H1 (cell line): ENCODE measurements at regions not wholly inside any gene's neighbourhood (a gene's known extent, or its start where the extent isn't known, plus 50 kb on each side); places are given as distances from the start of the nearest gene placed in this dataset.

Experiments used
- CTCF ChIA-PET: fragments of 300-600 bp; sonication (Branson Sonifier 250); formaldehyde crosslinking; loops from one replicate; lab custom pipeline; 2021; ENCODE audit not compliant: partially characterized antibody; lab: Charles Lee
- POLR2A ChIA-PET: fragments of 300-600 bp; sonication (Branson Sonifier 250); formaldehyde crosslinking; loops from one replicate; lab custom pipeline; 2021; ENCODE audit warnings: inconsistent platforms; ENCODE audit not compliant: partially characterized antibody; lab: Charles Lee
- DNase-seq, 2 experiments: peaks; one replicate each; pipeline versions ENCODE4 v3.0.0 to v3.0.0-alpha.2; 2010 to 2022; ENCODE audit warnings: low spot score in 2 of 2, low read depth in 1 of 2, mixed read lengths in 1 of 2
- FAIRE-seq: peaks from 2 replicates; lab custom pipeline; 2011; peaks lifted over from hg19 to GRCh38; lab: Jason Lieb, UNC
- H2AFZ ChIP-seq: 2 replicates; pipeline ENCODE4 v1.8.1; 2012; ENCODE audit warnings: low read length, inconsistent platforms
- H2AK5ac ChIP-seq: 2 replicates; pipeline ENCODE4 v1.6.1; 2013; ENCODE audit warnings: low read depth, low read length
- H2BK120ac ChIP-seq: replicated peaks from 2 replicates; pipeline ENCODE3; 2013; ENCODE audit warnings: low read depth, low read length, inconsistent platforms
- H2BK12ac ChIP-seq: 2 replicates; pipeline ENCODE4 v1.6.1; 2013; ENCODE audit warnings: low read depth, low read length
- H2BK15ac ChIP-seq: 2 replicates; pipeline ENCODE4 v1.6.1; 2013; ENCODE audit warnings: low read length
- H2BK20ac ChIP-seq: 2 replicates; pipeline ENCODE4 v1.6.1; 2013; ENCODE audit warnings: low read length
- H2BK5ac ChIP-seq: 2 replicates; pipeline ENCODE4 v1.6.1; 2013; ENCODE audit warnings: low read depth, low read length
- H3K14ac ChIP-seq: 2 replicates; pipeline ENCODE4 v1.6.1; 2013; ENCODE audit warnings: inconsistent platforms; ENCODE audit not compliant: insufficient read length
- H3K18ac ChIP-seq: 2 replicates; pipeline ENCODE4 v1.6.1; 2013; ENCODE audit warnings: low read length; ENCODE audit errors: extremely low read depth
- H3K23ac ChIP-seq: 2 replicates; pipeline ENCODE4 v1.6.1; 2013; ENCODE audit warnings: inconsistent platforms; ENCODE audit not compliant: insufficient read length
- H3K23me2 ChIP-seq: 2 replicates; pipeline ENCODE4 v1.6.1; 2013; ENCODE audit warnings: low read depth, low read length
- H3K27ac ChIP-seq: 2 replicates; pipeline ENCODE4 v1.6.1; 2011; ENCODE audit warnings: low read depth, low read length, inconsistent platforms
- H3K27me3 ChIP-seq, 4 experiments: replicated peaks in 1 of 4; 1 replicate in 1 of 4; 2 replicates in 3 of 4; pipeline versions ENCODE4 v1.6.1 to v1.8.1; 2011 to 2013; ENCODE audit warnings: low read length in 3 of 4, mild to moderate bottlenecking in 3 of 4, inconsistent platforms in 2 of 4, mixed read lengths in 2 of 4, moderate library complexity in 1 of 4; ENCODE audit not compliant: control insufficient read depth in 3 of 4, insufficient read depth in 3 of 4; ENCODE audit errors: extremely low read depth in 1 of 4
- H3K36me3 ChIP-seq, 4 experiments: 2 replicates each; pipeline versions ENCODE4 v1.6.1 to v1.8.1; 2011 to 2013; ENCODE audit warnings: mild to moderate bottlenecking in 4 of 4, low read length in 3 of 4, moderate library complexity in 2 of 4, control low read depth in 1 of 4, inconsistent platforms in 1 of 4; ENCODE audit not compliant: insufficient read depth in 4 of 4, control insufficient read depth in 2 of 4
- H3K4ac ChIP-seq: replicated peaks from 2 replicates; pipeline ENCODE3; 2013; ENCODE audit warnings: low read length, low read depth, mixed read lengths, inconsistent platforms; ENCODE audit not compliant: insufficient read length
- H3K4me1 ChIP-seq, 4 experiments: replicated peaks in 1 of 4; 1 replicate in 1 of 4; 2 replicates in 3 of 4; pipeline versions ENCODE4 v1.6.1 to v1.8.1; 2011 to 2013; ENCODE audit warnings: low read length in 3 of 4, inconsistent platforms in 2 of 4, mixed read lengths in 1 of 4; ENCODE audit not compliant: insufficient read depth in 4 of 4, control insufficient read depth in 3 of 4
- H3K4me2 ChIP-seq, 2 experiments: 2 replicates each; pipeline versions ENCODE4 v1.6.1 to v1.8.1; 2011 to 2013; ENCODE audit warnings: low read depth in 2 of 2, low read length in 2 of 2, control low read depth in 1 of 2, inconsistent platforms in 1 of 2, mild to moderate bottlenecking in 1 of 2; ENCODE audit not compliant: insufficient read depth in 1 of 2
- H3K4me3 ChIP-seq, 4 experiments: fragments of 200-600, 300-600 bp in 1 of 4; sonication (generic), shearing (Covaris generic), sonication (Bioruptor Twin) in 1 of 4; 2 replicates each; pipeline versions ENCODE4 v1.5.1 to v1.8.1; 2011 to 2016; ENCODE audit warnings: low read length in 4 of 4, low read depth in 3 of 4, control low read depth in 2 of 4, inconsistent platforms in 2 of 4, mild to moderate bottlenecking in 2 of 4, mixed read lengths in 1 of 4, moderate library complexity in 1 of 4; ENCODE audit not compliant: insufficient read depth in 2 of 4; ENCODE audit errors: extremely low read depth in 1 of 4
- H3K56ac ChIP-seq: replicated peaks from 2 replicates; pipeline ENCODE3; 2013; ENCODE audit warnings: low read depth, mild to moderate bottlenecking, mixed read lengths, low read length, inconsistent platforms; ENCODE audit not compliant: insufficient read length
- H3K79me1 ChIP-seq: 2 replicates; pipeline ENCODE4 v1.6.1; 2013; ENCODE audit warnings: low read depth, low read length, control low read depth
- H3K79me2 ChIP-seq, 2 experiments: 2 replicates each; pipeline versions ENCODE4 v1.6.1 to v1.8.1; 2012 to 2013; ENCODE audit warnings: low read length in 2 of 2, mild to moderate bottlenecking in 2 of 2, inconsistent platforms in 1 of 2; ENCODE audit not compliant: insufficient read depth in 2 of 2, control insufficient read depth in 1 of 2
- H3K9ac ChIP-seq, 4 experiments: replicated peaks in 1 of 4; 1 replicate in 1 of 4; 2 replicates in 3 of 4; pipeline versions ENCODE4 v1.6.1 to v1.8.1; 2011 to 2013; ENCODE audit warnings: low read depth in 3 of 4, low read length in 3 of 4, control low read depth in 2 of 4, mild to moderate bottlenecking in 2 of 4, moderate library complexity in 2 of 4, inconsistent platforms in 1 of 4; ENCODE audit errors: extremely low read depth in 1 of 4
- H3K9me3 ChIP-seq, 2 experiments: 2 replicates each; pipeline versions ENCODE4 v1.6.1 to v1.8.1; 2012 to 2013; ENCODE audit warnings: mild to moderate bottlenecking in 2 of 2, moderate library complexity in 2 of 2, control low read depth in 1 of 2, inconsistent platforms in 1 of 2, low read depth in 1 of 2, low read length in 1 of 2, mixed read lengths in 1 of 2; ENCODE audit not compliant: insufficient read depth in 2 of 2
- H4K20me1 ChIP-seq, 2 experiments: replicated peaks in 1 of 2; 2 replicates each; pipeline versions ENCODE3 to v1.8.1; 2011 to 2013; ENCODE audit warnings: inconsistent platforms in 2 of 2, low read length in 2 of 2, mild to moderate bottlenecking in 1 of 2; ENCODE audit not compliant: insufficient read depth in 2 of 2, control insufficient read depth in 1 of 2
- H4K5ac ChIP-seq: 2 replicates; pipeline ENCODE4 v1.6.1; 2013; ENCODE audit warnings: low read length, low read depth, mixed read lengths, inconsistent platforms; ENCODE audit not compliant: insufficient read length
- H4K8ac ChIP-seq: 2 replicates; pipeline ENCODE4 v1.8.0; 2013; ENCODE audit warnings: mild to moderate bottlenecking, moderate library complexity, low read length, inconsistent platforms; ENCODE audit not compliant: insufficient read depth; ENCODE audit errors: extremely low read depth
- H4K91ac ChIP-seq: replicated peaks from 2 replicates; pipeline ENCODE3; 2013; ENCODE audit warnings: low read length, mixed read lengths, inconsistent platforms; ENCODE audit not compliant: insufficient read length
- ASH2L ChIP-seq: fragments of 200-600, 300-600 bp; sonication (generic); IDR thresholded peaks from one replicate; pipeline ENCODE4 v1.7.1; 2017; ENCODE audit warnings: low read length
- CEBPB ChIP-seq: IDR thresholded peaks from 2 replicates; pipeline ENCODE4 v1.6.1; 2012; ENCODE audit warnings: low read depth, low read length
- CHD1 ChIP-seq: IDR thresholded peaks from 2 replicates; pipeline ENCODE4 v1.6.1; 2012; ENCODE audit warnings: low read depth, low read length, improper control_type of control experiment
- CHD2 ChIP-seq: IDR thresholded peaks from 2 replicates; pipeline ENCODE4 v1.6.1; 2012; ENCODE audit warnings: low read length, improper control_type of control experiment
- E2F6 ChIP-seq: IDR thresholded peaks from 2 replicates; pipeline ENCODE4 v1.6.1; 2012; ENCODE audit warnings: inconsistent platforms
- GTF2F1 ChIP-seq: IDR thresholded peaks from 2 replicates; pipeline ENCODE4 v1.6.1; 2012; ENCODE audit warnings: low read depth, low read length, improper control_type of control experiment, borderline replicate concordance
- KDM1A ChIP-seq: fragments of 200-600, 300-600 bp; sonication (generic); IDR thresholded peaks from 2 replicates; pipeline ENCODE4 v1.7.1; 2016; ENCODE audit warnings: mild to moderate bottlenecking, low read length, borderline replicate concordance
- PHF8 ChIP-seq: fragments of 200-600 bp; sonication (generic); conservative IDR thresholded peaks from 2 replicates; pipeline ENCODE4 v1.7.1; 2012; ENCODE audit warnings: low read depth, mild to moderate bottlenecking, inconsistent platforms, low read length, moderate library complexity
- POU5F1 ChIP-seq: IDR thresholded peaks from 2 replicates; pipeline ENCODE4 v1.6.1; 2011; ENCODE audit warnings: low read depth, mild to moderate bottlenecking, low read length, moderate library complexity
- RXRA ChIP-seq: IDR thresholded peaks from 2 replicates; pipeline ENCODE4 v1.6.1; 2011; ENCODE audit warnings: low read depth, mild to moderate bottlenecking, low read length, moderate library complexity; ENCODE audit not compliant: insufficient read depth
- SAP30 ChIP-seq: fragments of 300-600 bp; sonication (generic); IDR thresholded peaks from 2 replicates; pipeline ENCODE4 v1.7.1; 2012; ENCODE audit warnings: low read length, moderate library complexity, mild to moderate bottlenecking, inconsistent platforms; ENCODE audit not compliant: insufficient read depth, insufficient replicate concordance
- SUZ12 ChIP-seq: fragments of 200-600 bp; sonication (generic); IDR thresholded peaks from 2 replicates; pipeline ENCODE4 v1.6.1; 2012; ENCODE audit warnings: mild to moderate bottlenecking, inconsistent platforms, low read length, moderate library complexity, mixed read lengths
- TAF1 ChIP-seq: IDR thresholded peaks from 2 replicates; pipeline ENCODE4 v1.6.1; 2011; ENCODE audit warnings: mild to moderate bottlenecking, low read depth, low read length
- TBP ChIP-seq: IDR thresholded peaks from 2 replicates; pipeline ENCODE4 v1.6.1; 2011; ENCODE audit warnings: low read depth, low read length, improper control_type of control experiment
- WGBS, 2 experiments: shearing (Covaris generic) in 1 of 2; methylation state at CpG; one replicate each; pipeline versions ENCODE4 v1.1.6 to v1.1.7; 2013 to 2015; ENCODE audit warnings: low lambda C conversion rate in 2 of 2, mixed read lengths in 2 of 2, inconsistent platforms in 1 of 2, low coverage in 1 of 2, missing lambda C conversion rate in 1 of 2; ENCODE audit not compliant: insufficient replicate concordance in 2 of 2, insufficient coverage in 1 of 2, insufficient read length in 1 of 2; ENCODE audit errors: extremely low coverage in 1 of 2, missing lambda C conversion rate in 1 of 2; 5-methylcytosine and 5-hydroxymethylcytosine counted together

- FAIRE-seq (no peak), DNase-seq (no peak)
- H2BK15ac ChIP-seq: no peak overlapping the region
- H3K27ac ChIP-seq: no peak overlapping the region
- 87% methylated on average over 3 of the region's 3 CpGs; no CpG with 5 or more reads in 1 of the 2 experiments for WGBS, 2 experiments
- H3K4me3 ChIP-seq: no peak overlapping the region
- POLR2A ChIA-PET: no interaction called here
- H3K9ac ChIP-seq: no peak overlapping the region
- H3K9me3 ChIP-seq: no peaks in the 10 kb centered on the region
- H3K27me3 ChIP-seq: no peaks in the 10 kb centered on the region
- no peak overlapping the region for H4K8ac ChIP-seq
- no peak overlapping the region for H2BK20ac ChIP-seq
- H2BK5ac ChIP-seq: no peak overlapping the region
- no peak overlapping the region for H2BK120ac ChIP-seq
- CTCF ChIA-PET: no interaction called here
- H3K36me3 ChIP-seq: no peaks in the 10 kb centered on the region
- H3K79me2 ChIP-seq: no peaks in the 10 kb centered on the region
- no peak overlapping the region for H4K91ac ChIP-seq
- H3K4me1 ChIP-seq: no peaks in the 10 kb centered on the region
- H3K4me2 ChIP-seq: no peak overlapping the region
- no peaks in the 10 kb centered on the region for H3K79me1 ChIP-seq
- no peak overlapping the region for H3K23ac ChIP-seq
- H2AFZ ChIP-seq: no peak overlapping the region
- no peaks in the 10 kb centered on the region for H3K23me2 ChIP-seq
- H3K18ac ChIP-seq: no peak overlapping the region
- TF ChIP-seq KDM1A (no peak), TBP (no peak), ASH2L (no peak), TAF1 (no peak), CHD2 (no peak), RXRA (no peak), CEBPB (no peak), GTF2F1 (no peak), POU5F1 (no peak), CHD1 (no peak), SUZ12 (no peak), PHF8 (no peak), E2F6 (no peak), SAP30 (no peak)
- no peak overlapping the region for H2AK5ac ChIP-seq
- no peak overlapping the region for H3K4ac ChIP-seq
- H4K20me1 ChIP-seq: no peaks in the 10 kb centered on the region
- no peak overlapping the region for H3K56ac ChIP-seq
- H4K5ac ChIP-seq: no peak overlapping the region
- no peak overlapping the region for H2BK12ac ChIP-seq
- H3K14ac ChIP-seq: no peak overlapping the region
Measured at GRCh38 chr13:50523307-50523706, 320.2 kb downstream of the DLEU7 start.
